ENCODE measurements at regions not wholly inside any gene's neighbourhood (a gene's known extent, or its start where the extent isn't known, plus 50 kb on each side); places are given as distances from the start of the nearest gene placed in this dataset.
"Not testable (repeated sequence)": the region's sequence is repeated elsewhere in the genome, so short reads cannot be mapped to it uniquely, and the experiment has no call there.

- FAIRE-seq, result no peak
- no peak for DNase-seq (ENCODE audit: insufficient read length, low spot score)
These were observed 636.6 kb upstream of the MAN1A1 start for GRCh38 chr6:119985952-119986736.

- FAIRE-seq, result no peak
- DNase-seq (ENCODE audit: insufficient read length, low spot score), result no peak
These were observed 631.2 kb upstream of the MAN1A1 start for GRCh38 chr6:119980802-119981201.

GRCh38 chr6:119979862-119980261, 630.3 kb upstream of the MAN1A1 start:
- FAIRE-seq (no peak), DNase-seq (ENCODE audit: insufficient read length, low spot score) (no peak)

- DNase-seq (ENCODE audit: insufficient read length, low spot score) (no peak), FAIRE-seq (no peak)
These were observed 628.8 kb upstream of the MAN1A1 start for GRCh38 chr6:119978274-119978889.

- FAIRE-seq (no peak), DNase-seq (ENCODE audit: insufficient read length, low spot score) (no peak)
These were observed 625.0 kb upstream of the MAN1A1 start for GRCh38 chr6:119974430-119975159.

- FAIRE-seq (no peak), DNase-seq (ENCODE audit: insufficient read length, low spot score) (no peak)
These were observed 616.9 kb upstream of the MAN1A1 start for GRCh38 chr6:119966484-119966883.

GRCh38 chr6:119965900-119966299, 616.3 kb upstream of the MAN1A1 start:
- no peak for DNase-seq (ENCODE audit: insufficient read length, low spot score)
- FAIRE-seq, result no peak

GRCh38 chr6:119965008-119965407, 615.4 kb upstream of the MAN1A1 start:
- FAIRE-seq (no peak), DNase-seq (ENCODE audit: insufficient read length, low spot score) (no peak)

GRCh38 chr6:119962505-119962904, 612.9 kb upstream of the MAN1A1 start:
- no peak for FAIRE-seq

GRCh38 chr6:119961450-119961849, 611.9 kb upstream of the MAN1A1 start:
- no peak for FAIRE-seq

More at GRCh38 chr6:119962505-119962904, 612.9 kb upstream of the MAN1A1 start:
- DNase-seq (ENCODE audit: insufficient read length, low spot score), result no peak

GRCh38 chr6:119960456-119960855, 610.9 kb upstream of the MAN1A1 start:
- DNase-seq (ENCODE audit: insufficient read length, low spot score) (no peak), FAIRE-seq (no peak)

More at GRCh38 chr6:119961450-119961849, 611.9 kb upstream of the MAN1A1 start:
- DNase-seq (ENCODE audit: insufficient read length, low spot score), result no peak

- FAIRE-seq, result no peak
- no peak for DNase-seq (ENCODE audit: insufficient read length, low spot score)
These were observed 610.5 kb upstream of the MAN1A1 start for GRCh38 chr6:119960036-119960435.

GRCh38 chr6:119957195-119957594, 607.6 kb upstream of the MAN1A1 start:
- FAIRE-seq (no peak), DNase-seq (ENCODE audit: insufficient read length, low spot score) (no peak)

GRCh38 chr6:119952696-119953095, 603.1 kb upstream of the MAN1A1 start:
- FAIRE-seq (no peak), DNase-seq (ENCODE audit: insufficient read length, low spot score) (no peak)

GRCh38 chr6:119950681-119951080, 601.1 kb upstream of the MAN1A1 start:
- DNase-seq (ENCODE audit: insufficient read length, low spot score) (no peak), FAIRE-seq (no peak)

GRCh38 chr6:119942078-119942752, 592.7 kb upstream of the MAN1A1 start:
- DNase-seq (ENCODE audit: insufficient read length, low spot score) (no peak), FAIRE-seq (no peak)

GRCh38 chr6:119938752-119939151, 589.2 kb upstream of the MAN1A1 start:
- DNase-seq (ENCODE audit: insufficient read length, low spot score), result no peak
- FAIRE-seq, result no peak

- FAIRE-seq (no peak), DNase-seq (ENCODE audit: insufficient read length, low spot score) (no peak)
These were observed 585.3 kb upstream of the MAN1A1 start for GRCh38 chr6:119934816-119935215.

- FAIRE-seq, result no peak
- no peak for DNase-seq (ENCODE audit: insufficient read length, low spot score)
These were observed 579.6 kb upstream of the MAN1A1 start for GRCh38 chr6:119929121-119929520.

GRCh38 chr6:119924888-119925287, 575.3 kb upstream of the MAN1A1 start:
- FAIRE-seq, result not testable (repeated sequence)

GRCh38 chr6:119922814-119923213, 573.3 kb upstream of the MAN1A1 start:
- FAIRE-seq, result no peak

More at GRCh38 chr6:119924888-119925287, 575.3 kb upstream of the MAN1A1 start:
- not testable (repeated sequence) for DNase-seq (ENCODE audit: insufficient read length, low spot score)

More at GRCh38 chr6:119922814-119923213, 573.3 kb upstream of the MAN1A1 start:
- DNase-seq (ENCODE audit: insufficient read length, low spot score), result no peak
